HepG2 (cell line): ENCODE measurements at regions not wholly inside any gene's neighbourhood (a gene's known extent, or its start where the extent isn't known, plus 50 kb on each side); places are given as distances from the start of the nearest gene placed in this dataset.

Experiments used
- ATAC-seq: fragments of 200-7000 bp; cut with Tn5 transposase; 3 replicates; pipeline ENCODE4 v1.9.1; 2020; ENCODE audit warnings: mild to moderate bottlenecking, moderate library complexity
- BruUV-seq: library from RNA; stranded (reverse); fragments of 400-500 nt; replicated peaks from 2 replicates; lab custom pipeline; 2021; lab: Mats Ljungman, UMichigan
- CTCF ChIA-PET: fragments of 300-600 bp; formaldehyde crosslinking; extraction: SDS; loops from one replicate; lab custom pipeline; 2021; ENCODE audit warnings: low total read pairs, inconsistent platforms, low intra/inter-chr PET ratio; lab: Yijun Ruan, JAX
- POLR2A ChIA-PET: fragments of 350-600 bp; sonication (Branson Sonifier 250); formaldehyde crosslinking; loops from one replicate; lab custom pipeline; 2020; ENCODE audit warnings: antibody characterized with exemption, inconsistent platforms; lab: Yijun Ruan, JAX
- DNase-seq: peaks from one replicate; pipeline ENCODE4 v3.0.0-alpha.2; 2015; ENCODE audit warnings: low spot score
- FAIRE-seq: peaks from 3 replicates; lab custom pipeline; 2011; peaks lifted over from hg19 to GRCh38; lab: Jason Lieb, UNC
- H2AFZ ChIP-seq: one replicate; pipeline ENCODE4 v1.6.1; 2011; ENCODE audit warnings: low read length, inconsistent platforms
- H3K27ac ChIP-seq: fragments of 300-600 bp; 3 replicates; pipeline ENCODE4 v1.8.0; 2011; ENCODE audit warnings: mixed run types, mild to moderate bottlenecking, mixed read lengths, low read length, inconsistent platforms; ENCODE audit not compliant: insufficient read depth; ENCODE audit errors: extremely low read length
- H3K27me3 ChIP-seq, 2 experiments: fragments of 200-600 bp in 1 of 2; 2 replicates in 1 of 2; 3 replicates in 1 of 2; pipeline versions ENCODE4 v1.6.0 to v1.8.0; 2011; ENCODE audit warnings: low read length in 2 of 2, mild to moderate bottlenecking in 2 of 2, moderate library complexity in 2 of 2, inconsistent platforms in 1 of 2; ENCODE audit not compliant: insufficient read depth in 2 of 2, control insufficient read depth in 1 of 2
- H3K36me3 ChIP-seq, 2 experiments: fragments of 200-600 bp in 1 of 2; replicated peaks in 1 of 2; 2 replicates in 1 of 2; 3 replicates in 1 of 2; pipeline versions ENCODE4 v1.5.1 to v1.8.0; 2011; ENCODE audit warnings: low read length in 2 of 2, inconsistent platforms in 1 of 2; ENCODE audit not compliant: insufficient read depth in 2 of 2, control insufficient read depth in 1 of 2
- H3K4me1 ChIP-seq: 2 replicates; pipeline ENCODE4 v1.5.1; 2012; ENCODE audit warnings: low read length, inconsistent platforms; ENCODE audit not compliant: insufficient read depth
- H3K4me2 ChIP-seq: 2 replicates; pipeline ENCODE4 v1.6.0; 2011; ENCODE audit warnings: low read depth, low read length, inconsistent platforms
- H3K4me3 ChIP-seq, 3 experiments: fragments of 200-600 bp in 1 of 3; sonication (generic), shearing (Covaris generic) in 1 of 3; replicated peaks in 1 of 3; 2 replicates each; pipeline ENCODE4 v1.5.1; 2011 to 2016; ENCODE audit warnings: low read length in 3 of 3, inconsistent platforms in 2 of 3, low read depth in 2 of 3, mild to moderate bottlenecking in 2 of 3, control low read depth in 1 of 3, mixed read lengths in 1 of 3; ENCODE audit not compliant: insufficient read depth in 1 of 3
- H3K79me2 ChIP-seq: one replicate; pipeline ENCODE4 v1.6.1; 2011; ENCODE audit warnings: low read length, inconsistent platforms; ENCODE audit not compliant: insufficient read depth
- H3K9ac ChIP-seq: 2 replicates; pipeline ENCODE4 v1.6.0; 2011; ENCODE audit warnings: mild to moderate bottlenecking, low read depth, low read length, inconsistent platforms; ENCODE audit not compliant: insufficient read depth
- H3K9me3 ChIP-seq: 2 replicates; pipeline ENCODE4 v1.5.1; 2012; ENCODE audit warnings: mild to moderate bottlenecking, low read length
- H4K20me1 ChIP-seq: 2 replicates; pipeline ENCODE4 v1.6.0; 2011; ENCODE audit warnings: inconsistent platforms, mild to moderate bottlenecking, low read length, moderate library complexity; ENCODE audit not compliant: insufficient read depth
- ARNTL ChIP-seq: sonication (generic); formaldehyde crosslinking; IDR thresholded peaks from 2 replicates; pipeline ENCODE4 v1.4.0; 2020; ENCODE audit warnings: mild to moderate bottlenecking, missing genetic modification reagents
- CHCHD3 ChIP-seq: sonication (generic); formaldehyde crosslinking; IDR thresholded peaks from 2 replicates; pipeline ENCODE4 v1.8.0; 2022; ENCODE audit warnings: mild to moderate bottlenecking, missing genetic modification reagents, moderate library complexity
- ESRRA ChIP-seq: sonication (generic); formaldehyde crosslinking; IDR thresholded peaks from 2 replicates; pipeline ENCODE4 v1.5.1; 2020; ENCODE audit warnings: mild to moderate bottlenecking, low read depth, missing genetic modification reagents
- FOSL2 ChIP-seq: sonication (generic); formaldehyde crosslinking; IDR thresholded peaks from 2 replicates; pipeline ENCODE4 v1.4.0; 2020; ENCODE audit warnings: missing genetic modification reagents
- KAT2B ChIP-seq: fragments of 150-350 bp; IDR thresholded peaks from 2 replicates; pipeline ENCODE4 v1.6.1; 2014; ENCODE audit warnings: low read depth, low read length, borderline replicate concordance
- PAF1 ChIP-seq: IDR thresholded peaks from 2 replicates; pipeline ENCODE4 v1.6.1; 2016; ENCODE audit warnings: missing genetic modification reagents, missing compliant biosample characterization
- POLR2G ChIP-seq: fragments of 200-400 bp; formaldehyde crosslinking; IDR thresholded peaks from 2 replicates; pipeline ENCODE4 v1.6.1; 2018; ENCODE audit warnings: mild to moderate bottlenecking, low read depth, low read length, moderate library complexity
- RAD51 ChIP-seq: fragments of 450-650 bp; IDR thresholded peaks from 2 replicates; pipeline ENCODE4 v1.6.1; 2016; ENCODE audit warnings: borderline replicate concordance
- SP2 ChIP-seq: sonication (generic); formaldehyde crosslinking; IDR thresholded peaks from 2 replicates; pipeline ENCODE4 v1.5.1; 2020; ENCODE audit warnings: mild to moderate bottlenecking, missing genetic modification reagents
- SP4 ChIP-seq: sonication (generic); formaldehyde crosslinking; IDR thresholded peaks from 2 replicates; pipeline ENCODE4 v1.8.1; 2023; ENCODE audit warnings: mild to moderate bottlenecking, missing genetic modification reagents
- SRF ChIP-seq: IDR thresholded peaks from 2 replicates; pipeline ENCODE4 v1.6.1; 2011; ENCODE audit warnings: mild to moderate bottlenecking, low read depth, low read length, moderate library complexity
- TCF7 ChIP-seq: sonication (generic); IDR thresholded peaks from 2 replicates; pipeline ENCODE4 v1.6.1; 2016; ENCODE audit warnings: antibody characterized with exemption, low read depth
- ZBTB7B ChIP-seq: sonication (generic); formaldehyde crosslinking; IDR thresholded peaks from 2 replicates; pipeline ENCODE4 v1.4.0; 2020; ENCODE audit warnings: missing genetic modification reagents
- ZIK1 ChIP-seq: sonication (generic); formaldehyde crosslinking; IDR thresholded peaks from 2 replicates; pipeline ENCODE4 v1.5.0; 2020; ENCODE audit warnings: mild to moderate bottlenecking, low read depth, missing genetic modification reagents, borderline replicate concordance
- ZNF678 ChIP-seq: sonication (generic); formaldehyde crosslinking; IDR thresholded peaks from 2 replicates; pipeline ENCODE4 v1.4.0; 2020; ENCODE audit warnings: mild to moderate bottlenecking, missing genetic modification reagents
- ZNF766 ChIP-seq: sonication (generic); formaldehyde crosslinking; IDR thresholded peaks from 2 replicates; pipeline ENCODE4 v1.5.0; 2020; ENCODE audit warnings: missing genetic modification reagents, borderline replicate concordance
- ZNF782 ChIP-seq: sonication (generic); formaldehyde crosslinking; IDR thresholded peaks from 2 replicates; pipeline ENCODE4 v1.4.0; 2020; ENCODE audit warnings: missing genetic modification reagents, mild to moderate bottlenecking, borderline replicate concordance
- WGBS: methylation state at CpG from one replicate; pipeline ENCODE4 v1.1.6; 2017; ENCODE audit warnings: low lambda C conversion rate; 5-methylcytosine and 5-hydroxymethylcytosine counted together
- in situ Hi-C: cut with HindIII; loops from 2 replicates; pipeline ENCODE4 v1.10.0; 2017; ENCODE audit warnings: low pct_unique_long_range_greater_than_20kb; ENCODE audit not compliant: extremely low pct_ligation_motif_present
- intact Hi-C: fragments of 100-400 bp; cut with micrococcal nuclease; formaldehyde crosslinking; loops from one replicate; pipeline ENCODE4 v1.10.0; 2022; ENCODE audit not compliant: unreplicated experiment
- TF ChIP-seq, protein P1 (sequence below): sonication (generic); formaldehyde crosslinking; IDR thresholded peaks from 2 replicates; pipeline ENCODE4 v1.9.0; 2022; ENCODE audit warnings: missing genetic modification reagents, mild to moderate bottlenecking, borderline replicate concordance
- TF ChIP-seq, protein P2 (sequence below): sonication (generic); formaldehyde crosslinking; IDR thresholded peaks from 2 replicates; pipeline ENCODE4 v1.5.1; 2020; ENCODE audit warnings: missing genetic modification reagents, mild to moderate bottlenecking, borderline replicate concordance

DNA sequence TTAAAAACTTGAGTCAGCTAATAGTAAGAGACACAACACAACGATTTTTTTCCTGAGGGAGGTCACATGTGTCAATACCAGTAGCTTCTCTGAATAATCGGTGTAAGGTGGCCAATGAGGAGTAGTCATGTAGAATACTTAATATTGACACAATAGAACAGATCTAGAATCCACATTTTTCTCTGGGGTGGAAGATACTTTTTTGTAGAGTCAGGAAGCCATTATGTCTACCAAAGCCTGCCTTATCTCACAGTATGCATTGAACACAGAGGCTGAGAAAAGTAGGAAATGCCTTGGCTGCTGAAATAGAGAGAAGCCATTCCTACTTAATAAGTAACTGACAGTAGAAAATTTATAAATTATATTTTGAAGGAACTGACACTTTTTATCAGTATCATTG is 725.0 kb downstream of the METTL15 start (continued):
- TF ChIP-seq, protein P1, sequence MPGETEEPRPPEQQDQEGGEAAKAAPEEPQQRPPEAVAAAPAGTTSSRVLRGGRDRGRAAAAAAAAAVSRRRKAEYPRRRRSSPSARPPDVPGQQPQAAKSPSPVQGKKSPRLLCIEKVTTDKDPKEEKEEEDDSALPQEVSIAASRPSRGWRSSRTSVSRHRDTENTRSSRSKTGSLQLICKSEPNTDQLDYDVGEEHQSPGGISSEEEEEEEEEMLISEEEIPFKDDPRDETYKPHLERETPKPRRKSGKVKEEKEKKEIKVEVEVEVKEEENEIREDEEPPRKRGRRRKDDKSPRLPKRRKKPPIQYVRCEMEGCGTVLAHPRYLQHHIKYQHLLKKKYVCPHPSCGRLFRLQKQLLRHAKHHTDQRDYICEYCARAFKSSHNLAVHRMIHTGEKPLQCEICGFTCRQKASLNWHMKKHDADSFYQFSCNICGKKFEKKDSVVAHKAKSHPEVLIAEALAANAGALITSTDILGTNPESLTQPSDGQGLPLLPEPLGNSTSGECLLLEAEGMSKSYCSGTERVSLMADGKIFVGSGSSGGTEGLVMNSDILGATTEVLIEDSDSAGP (CRISPR knock-in tag): no peak
- TF ChIP-seq ESRRA (CRISPR knock-in tag) (no peak), PAF1 (CRISPR knock-in tag) (no peak)

DNA sequence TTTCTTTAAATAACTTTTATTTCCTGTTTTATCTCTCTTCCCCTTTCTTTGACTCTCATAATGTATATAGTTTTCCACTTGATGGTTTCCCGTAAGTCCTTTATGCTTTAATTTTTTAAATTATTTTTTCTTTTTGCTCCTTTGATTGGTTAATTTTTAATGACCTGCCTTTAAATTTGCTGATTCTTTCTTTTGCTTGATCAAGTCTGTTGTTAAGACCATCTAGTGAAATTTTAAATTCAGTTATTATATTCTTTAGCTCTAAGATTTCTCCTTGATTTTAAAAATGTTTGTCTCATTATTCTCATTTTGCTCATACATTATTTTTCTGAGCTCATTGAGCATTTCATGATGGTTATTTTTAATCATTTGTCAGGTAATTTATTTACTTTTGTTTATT is 718.6 kb downstream of the METTL15 start:
- in situ Hi-C loops: no loop called here
- CTCF ChIA-PET: no interaction called here
- no peaks in the 10 kb centered on the region for H3K27me3 ChIP-seq
- BruUV-seq: no TSS peak
- intact Hi-C loops: no loop called here
- no peak overlapping the region for H3K9ac ChIP-seq
- no peaks in the 10 kb centered on the region for H4K20me1 ChIP-seq
- no peak overlapping the region for H3K4me2 ChIP-seq
- H3K79me2 ChIP-seq: no peaks in the 10 kb centered on the region
- H2AFZ ChIP-seq: no peak overlapping the region
- DNase-seq (no peak), ATAC-seq (no peak), FAIRE-seq (no peak)
- no peaks in the 10 kb centered on the region for H3K9me3 ChIP-seq
- no peaks in the 10 kb centered on the region for H3K36me3 ChIP-seq
- WGBS: 48% methylated on average over 1 of the region's 1 CpG
- no peaks in the 10 kb centered on the region for H3K4me1 ChIP-seq
- TF ChIP-seq TCF7: no peak
- TF ChIP-seq POLR2G: no peak
- TF ChIP-seq SP4 (CRISPR knock-in tag): no peak
- no peak for TF ChIP-seq ARNTL (CRISPR knock-in tag)
- no peak for TF ChIP-seq CHCHD3 (CRISPR knock-in tag)
- no peak for TF ChIP-seq ZNF678 (CRISPR knock-in tag)
- TF ChIP-seq SRF: no peak
- no peak for TF ChIP-seq ZNF766 (CRISPR knock-in tag)
- TF ChIP-seq RAD51: no peak
- TF ChIP-seq, protein P2, sequence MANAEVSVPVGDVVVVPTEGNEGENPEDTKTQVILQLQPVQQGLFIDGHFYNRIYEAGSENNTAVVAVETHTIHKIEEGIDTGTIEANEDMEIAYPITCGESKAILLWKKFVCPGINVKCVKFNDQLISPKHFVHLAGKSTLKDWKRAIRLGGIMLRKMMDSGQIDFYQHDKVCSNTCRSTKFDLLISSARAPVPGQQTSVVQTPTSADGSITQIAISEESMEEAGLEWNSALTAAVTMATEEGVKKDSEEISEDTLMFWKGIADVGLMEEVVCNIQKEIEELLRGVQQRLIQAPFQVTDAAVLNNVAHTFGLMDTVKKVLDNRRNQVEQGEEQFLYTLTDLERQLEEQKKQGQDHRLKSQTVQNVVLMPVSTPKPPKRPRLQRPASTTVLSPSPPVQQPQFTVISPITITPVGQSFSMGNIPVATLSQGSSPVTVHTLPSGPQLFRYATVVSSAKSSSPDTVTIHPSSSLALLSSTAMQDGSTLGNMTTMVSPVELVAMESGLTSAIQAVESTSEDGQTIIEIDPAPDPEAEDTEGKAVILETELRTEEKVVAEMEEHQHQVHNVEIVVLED (CRISPR knock-in tag): no peak
- TF ChIP-seq ZIK1: no peak
- TF ChIP-seq KAT2B: no peak
- TF ChIP-seq ZNF782 (CRISPR knock-in tag): no peak
- TF ChIP-seq SP2 (CRISPR knock-in tag): no peak
- no peak for TF ChIP-seq ZBTB7B
- TF ChIP-seq FOSL2 (CRISPR knock-in tag): no peak
- no peak overlapping the region for H3K27ac ChIP-seq
- no peak overlapping the region for H3K4me3 ChIP-seq
- POLR2A ChIA-PET: no interaction called here
